NB4 (cell line): ENCODE measurements at regions not wholly inside any gene's neighbourhood (a gene's known extent, or its start where the extent isn't known, plus 50 kb on each side); places are given as distances from the start of the nearest gene placed in this dataset.

ENCODE experiments used
- CTCF ChIP-seq: IDR thresholded peaks from one replicate; pipeline ENCODE4 v1.5.1; 2012; ENCODE audit warnings: low read depth, low read length
- MAX ChIP-seq: IDR thresholded peaks from 2 replicates; pipeline ENCODE4 v1.6.1; 2011; ENCODE audit warnings: low read depth, low read length
- POLR2A ChIP-seq: IDR thresholded peaks from 2 replicates; pipeline ENCODE4 v1.6.1; 2011; ENCODE audit warnings: mild to moderate bottlenecking; ENCODE audit not compliant: insufficient read length; ENCODE audit errors: extremely low read depth

DNA sequence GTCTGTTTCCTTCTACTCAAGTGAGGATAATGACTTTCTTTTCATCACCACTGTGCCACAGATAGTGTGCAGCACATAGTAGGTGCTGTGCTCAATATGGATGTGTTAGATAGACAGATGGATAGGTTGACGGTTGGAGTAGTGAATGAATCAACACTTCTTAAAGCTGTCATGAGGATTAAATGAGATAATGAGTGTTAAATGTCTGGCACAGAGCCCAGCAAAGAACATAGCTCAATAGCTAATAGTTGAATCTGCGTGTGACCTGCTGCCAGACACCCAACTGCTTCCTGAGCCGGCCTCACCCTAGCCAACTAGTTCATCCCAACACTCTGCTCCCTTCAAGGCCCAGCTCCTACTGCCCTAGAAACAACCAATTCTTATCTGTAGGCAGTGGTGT is 67.7 kb upstream of the PJA1 start:
- TF ChIP-seq CTCF (no peak), POLR2A (no peak), MAX (no peak)
